HG02763 (cell line): ENCODE measurements at regions not wholly inside any gene's neighbourhood (a gene's known extent, or its start where the extent isn't known, plus 50 kb on each side); places are given as distances from the start of the nearest gene placed in this dataset.
A peak's percentile ranks its signal among the peaks of the same experiment; 100 is the strongest.

Source experiments
- ATAC-seq: cut with Tn5 transposase; IDR thresholded peaks from one replicate; pipeline ENCODE4 v1.9.1; 2021; ENCODE audit warnings: mild to moderate bottlenecking, moderate library complexity; ENCODE audit not compliant: unreplicated experiment

- ATAC-seq: no peak
Observed at GRCh38 chr1:163406772-163407171, 85.0 kb downstream of the NUF2 start.

GRCh38 chr1:163408262-163408661, 86.5 kb downstream of the NUF2 start:
- ATAC-seq: no peak

DNA sequence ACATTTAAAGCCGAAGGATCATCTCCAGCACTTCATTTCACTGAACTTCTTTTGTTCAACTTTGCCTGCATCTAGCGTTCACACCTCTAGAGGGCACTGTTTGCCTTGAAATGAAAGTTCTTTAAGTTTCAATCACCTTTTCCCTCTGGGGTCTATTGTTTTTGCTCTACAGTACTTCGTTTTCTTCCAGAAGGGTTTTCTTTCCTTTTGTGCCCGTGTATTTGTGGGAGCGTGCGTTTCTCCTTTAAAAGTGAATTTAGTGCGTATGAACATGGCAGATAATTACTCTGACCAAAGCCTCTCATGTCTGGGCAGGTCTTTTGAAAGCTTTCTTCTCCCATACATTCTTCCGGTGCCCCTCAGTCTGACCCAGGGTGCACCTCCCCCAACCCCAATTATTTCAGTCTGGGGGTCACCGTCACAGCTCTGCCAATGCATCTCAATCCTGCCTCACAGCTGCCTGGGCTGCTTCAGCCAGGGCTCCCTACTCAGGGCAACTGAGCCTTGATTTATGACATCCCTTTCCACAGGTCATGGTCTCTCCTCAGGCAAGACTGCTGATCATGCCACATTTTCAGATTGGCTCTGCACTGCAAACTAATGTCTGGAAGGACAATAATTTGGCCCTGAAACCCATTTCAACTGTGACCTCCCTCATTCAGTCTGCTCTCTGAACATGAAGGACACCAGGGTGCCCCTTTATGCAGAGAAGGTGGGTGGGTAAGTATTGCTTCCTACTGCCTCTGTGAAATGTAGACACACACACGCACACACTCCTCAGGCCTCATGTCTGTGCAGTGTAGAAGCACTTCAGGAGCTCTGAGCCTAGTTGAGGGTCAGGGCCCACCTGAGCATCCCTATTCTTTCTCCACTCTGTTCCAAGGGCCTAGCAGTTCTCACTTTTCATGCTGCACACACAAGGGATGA, 88.6 kb downstream of the NUF2 start:
- no peak for ATAC-seq

DNA sequence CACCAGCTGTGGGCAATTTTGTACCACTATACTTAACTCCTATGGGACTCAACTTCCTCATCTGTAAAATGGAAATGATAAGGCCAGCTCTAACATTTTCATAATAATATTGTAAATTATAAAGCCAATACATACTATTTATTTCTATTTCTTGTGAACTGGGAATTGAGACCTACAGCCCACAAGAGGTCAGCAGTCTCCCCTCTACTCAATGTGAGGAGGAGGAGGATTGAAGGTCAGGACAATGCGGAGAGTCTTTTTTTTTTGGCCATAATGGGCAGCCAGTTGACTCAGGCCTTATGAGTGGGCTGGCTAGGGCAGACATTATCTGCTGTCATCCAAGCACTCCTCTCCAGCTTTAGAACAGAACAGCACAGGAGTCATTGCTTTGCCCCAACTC, 90.5 kb downstream of the NUF2 start:
- ATAC-seq: no peak

GRCh38 chr1:163414778-163415177, 93.0 kb downstream of the NUF2 start:
- ATAC-seq: peak; percentile 91

- no peak for ATAC-seq
Observed at GRCh38 chr1:163421701-163422100, 99.9 kb downstream of the NUF2 start.

- ATAC-seq: no peak
Observed at GRCh38 chr1:163422738-163423404, 101.1 kb downstream of the NUF2 start.

DNA sequence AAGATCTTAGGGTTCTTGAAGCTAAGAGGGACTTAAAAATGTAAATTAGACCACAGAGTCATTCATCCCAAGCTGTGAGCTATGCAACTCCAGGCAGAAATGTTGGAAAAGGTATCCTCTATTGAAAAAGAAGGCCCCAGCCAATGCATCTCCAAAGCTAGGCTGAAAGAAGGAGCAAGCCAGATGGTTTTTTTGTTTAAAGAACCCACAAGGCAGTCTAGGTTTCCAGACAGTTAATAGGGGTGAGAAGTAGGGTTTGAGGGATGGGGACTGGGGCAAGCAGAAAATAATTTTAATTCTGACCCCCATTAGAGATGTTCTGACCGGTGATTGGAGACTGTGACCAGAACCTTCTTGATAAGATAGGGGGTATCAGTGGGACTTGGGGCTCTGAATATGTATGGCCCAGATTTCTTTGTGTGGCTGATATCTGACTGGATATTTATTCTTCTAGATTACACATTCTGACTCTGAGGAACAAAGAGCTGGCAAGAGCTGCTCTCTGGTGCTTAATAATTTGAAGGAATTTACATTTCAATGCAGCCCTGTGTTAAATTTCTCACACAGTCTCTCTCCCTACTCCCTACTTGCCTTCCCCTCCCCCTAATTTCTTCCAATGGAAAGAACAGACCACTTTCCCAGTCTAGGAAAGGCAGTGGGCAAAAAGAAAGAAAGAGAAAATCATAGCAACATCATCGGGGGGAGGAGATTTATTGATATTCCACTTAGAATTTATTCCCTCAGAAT, 104.9 kb downstream of the NUF2 start:
- no peak for ATAC-seq

GRCh38 chr1:163427279-163427678, 105.5 kb downstream of the NUF2 start:
- ATAC-seq: no peak

DNA sequence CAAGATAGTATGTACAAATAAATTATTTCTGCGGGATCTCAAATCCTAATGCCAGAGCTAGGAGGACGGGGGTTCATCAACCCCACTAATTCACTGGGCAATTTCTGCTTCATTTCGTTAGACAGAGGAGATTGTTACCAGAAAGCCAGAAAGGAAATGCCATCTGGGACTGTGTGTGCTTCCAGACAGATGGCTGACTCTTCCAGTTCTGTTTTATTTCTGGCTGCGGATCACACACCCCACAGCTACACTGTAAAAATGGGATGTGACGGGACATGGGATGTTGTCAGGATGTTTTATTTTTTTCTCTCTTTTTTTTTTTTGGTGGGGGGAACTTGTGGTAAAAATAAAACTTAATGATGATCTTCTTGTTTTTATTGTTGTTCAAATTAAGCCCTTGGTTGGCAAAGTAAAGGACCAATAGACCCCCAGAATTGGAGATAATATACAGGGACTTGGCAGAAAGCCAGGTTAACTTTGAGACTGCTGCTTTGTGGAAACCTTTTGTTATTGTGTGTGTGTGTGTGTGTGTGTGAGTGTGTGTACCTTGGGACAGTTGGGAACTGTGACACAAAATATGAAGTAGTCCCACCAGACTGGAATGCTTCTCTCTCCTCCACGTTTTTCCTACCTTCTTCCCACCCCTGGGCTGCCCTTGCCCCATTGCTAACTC, 114.5 kb downstream of the NUF2 start:
- ATAC-seq: no peak

GRCh38 chr1:163439471-163439870, 117.7 kb downstream of the NUF2 start:
- no peak for ATAC-seq

DNA sequence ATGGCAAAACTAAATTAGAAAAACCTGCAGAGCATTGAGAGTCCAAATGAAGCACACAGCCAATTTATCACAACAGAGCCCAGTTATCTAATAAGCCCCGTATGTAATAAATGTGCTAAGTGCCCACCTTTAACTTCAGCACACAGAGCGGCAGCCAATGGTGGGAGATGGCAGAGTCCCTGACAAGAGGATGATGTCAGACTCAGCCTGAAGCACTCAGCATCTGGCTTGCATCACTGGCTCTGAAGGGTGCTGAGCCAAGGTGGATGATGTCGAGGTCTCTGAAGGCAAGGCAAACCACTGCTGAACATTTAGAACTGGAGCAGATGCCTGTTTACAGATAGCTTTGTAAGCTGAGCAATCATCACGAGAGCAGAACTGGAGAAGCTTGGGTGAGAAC, 118.3 kb downstream of the NUF2 start:
- no peak for ATAC-seq

DNA sequence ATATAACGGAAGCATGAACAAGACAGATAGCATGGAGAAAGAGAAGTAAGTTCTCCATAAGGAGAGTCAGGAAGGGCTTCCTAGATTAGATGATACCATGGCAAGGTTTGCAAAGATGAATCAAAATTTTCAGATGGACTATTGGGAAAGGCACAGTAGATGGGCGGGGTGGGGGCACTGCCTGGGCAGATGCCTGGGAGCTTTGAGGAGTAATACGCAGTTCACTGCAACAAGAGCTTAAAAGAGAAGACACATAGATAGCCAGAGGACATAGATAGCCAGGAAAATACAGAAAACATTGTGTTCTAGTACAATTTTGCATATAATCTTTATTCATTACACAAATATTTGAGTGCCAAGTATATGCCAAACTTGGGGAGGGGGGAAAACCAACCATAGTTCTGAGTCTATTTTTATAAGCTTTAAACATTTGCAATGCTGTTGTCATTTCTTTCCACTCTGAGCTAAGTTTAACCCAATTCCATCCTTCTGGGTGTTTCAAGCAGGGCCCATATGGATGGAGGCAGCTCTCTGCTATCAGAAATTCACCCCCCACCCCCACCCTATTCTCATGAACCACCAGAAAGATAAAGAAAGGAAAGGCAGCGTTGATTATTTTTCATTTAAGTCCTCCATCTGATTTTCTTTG, 120.6 kb downstream of the NUF2 start:
- ATAC-seq: no peak

- ATAC-seq: no peak
Observed at GRCh38 chr1:163442895-163443294, 121.1 kb downstream of the NUF2 start.

DNA sequence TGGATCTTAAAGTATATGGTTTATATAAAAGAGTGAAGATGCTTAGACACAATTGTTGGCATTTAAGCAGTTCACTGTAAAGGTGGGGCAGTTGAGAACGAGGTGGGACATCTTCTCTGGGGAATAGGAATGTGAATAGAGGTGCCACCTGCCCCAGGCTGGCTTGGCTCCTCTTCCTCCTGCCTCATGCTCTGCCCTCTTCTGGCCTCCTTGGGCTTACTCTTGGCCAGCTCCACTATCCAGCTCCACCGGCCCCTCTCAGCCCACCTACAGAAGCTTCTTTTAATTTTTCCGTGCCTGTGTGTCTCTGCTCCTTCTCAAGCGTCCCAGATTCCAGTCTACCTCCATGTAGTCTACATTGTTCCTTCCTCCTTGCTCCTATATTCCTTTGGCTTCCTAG, 122.1 kb downstream of the NUF2 start:
- ATAC-seq: no peak

DNA sequence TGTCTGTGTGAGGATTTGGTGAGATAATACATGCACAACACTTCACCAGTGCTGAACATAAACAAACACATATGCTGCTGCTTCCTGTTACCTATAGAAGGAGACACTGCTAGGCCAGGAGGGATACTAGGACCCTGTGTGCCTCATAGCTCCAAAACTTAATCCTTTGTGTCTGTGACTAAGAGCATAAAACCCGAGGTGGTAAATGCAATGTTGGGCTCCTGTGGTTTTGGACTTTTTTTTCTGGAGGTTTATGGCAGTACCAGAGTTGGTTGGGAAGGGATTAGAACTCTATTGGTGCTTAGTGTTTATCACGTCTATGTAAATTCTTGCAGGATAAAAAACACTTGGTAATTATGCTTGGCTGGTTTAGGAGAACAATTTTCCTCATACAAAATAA, 122.9 kb downstream of the NUF2 start:
- ATAC-seq: no peak

DNA sequence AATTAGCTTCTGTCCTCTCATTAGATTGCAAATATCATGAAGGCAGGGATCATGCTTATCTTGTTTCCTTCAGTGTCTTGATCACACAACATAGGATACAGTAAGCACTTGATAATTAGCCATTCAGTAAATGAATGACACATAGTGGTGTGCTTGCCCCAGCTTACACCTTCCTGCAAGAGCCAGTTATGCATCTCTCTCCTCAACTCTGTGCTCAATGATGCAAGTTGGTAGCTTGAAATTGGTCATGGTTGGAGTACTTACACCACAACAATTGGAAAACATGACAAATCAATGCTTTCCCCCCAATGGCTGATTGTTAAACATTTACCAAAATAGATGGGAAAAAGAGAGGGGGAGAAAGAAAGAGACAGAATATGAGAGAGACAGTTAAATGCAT, 129.2 kb downstream of the NUF2 start:
- ATAC-seq: no peak

GRCh38 chr1:163459539-163459938, 137.8 kb downstream of the NUF2 start:
- ATAC-seq: no peak

- ATAC-seq: no peak
Observed at GRCh38 chr1:163467289-163467688, 145.5 kb downstream of the NUF2 start.

GRCh38 chr1:163471779-163472650, 150.3 kb downstream of the NUF2 start:
- no peak for ATAC-seq
